ENCODE measurements at regions not wholly inside any gene's neighbourhood (a gene's known extent, or its start where the extent isn't known, plus 50 kb on each side); places are given as distances from the start of the nearest gene placed in this dataset.

DNA sequence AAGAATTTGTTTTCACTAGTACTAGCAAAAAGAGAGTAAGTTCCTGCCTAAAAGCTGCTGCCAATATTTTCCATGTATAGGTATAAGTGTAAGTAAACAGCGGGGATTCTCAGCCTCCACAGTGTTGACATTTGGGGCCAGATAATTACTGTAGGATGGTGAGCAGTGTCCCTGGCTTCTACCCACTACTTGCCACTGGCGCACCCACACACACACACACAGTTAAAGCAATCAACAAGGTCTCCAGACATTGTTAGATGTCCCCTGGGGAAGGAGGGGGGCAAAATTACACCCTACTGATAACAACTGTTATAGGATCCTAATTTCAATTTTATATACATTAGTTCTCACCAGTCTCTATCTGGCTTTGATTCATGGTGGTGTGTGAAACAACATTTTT, 417.0 kb upstream of the PSMD7 start:
- DNase-seq: peak in 2 of 3 experiments; percentile 32 to 53

DNA sequence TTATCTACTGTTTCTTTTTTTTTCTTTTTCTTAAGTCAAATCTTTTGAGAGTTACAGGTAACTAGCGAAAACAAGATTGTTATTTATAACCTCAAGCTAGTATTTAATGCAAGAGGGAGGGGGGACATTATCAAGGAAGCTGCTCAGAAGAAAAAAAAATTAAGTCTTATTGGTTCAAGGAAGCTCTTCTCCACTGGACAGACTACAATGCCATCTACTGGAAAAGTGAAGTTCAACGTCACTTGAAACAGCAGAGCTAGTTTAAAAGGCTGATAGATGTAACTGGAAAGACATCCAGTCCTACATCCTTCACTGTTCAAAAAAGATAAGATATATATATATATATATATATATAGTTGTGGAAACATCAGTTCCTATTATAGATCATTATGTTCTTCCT, 418.0 kb upstream of the PSMD7 start:
- DNase-seq: peak; percentile 18 to 81 (median 54)

DNA sequence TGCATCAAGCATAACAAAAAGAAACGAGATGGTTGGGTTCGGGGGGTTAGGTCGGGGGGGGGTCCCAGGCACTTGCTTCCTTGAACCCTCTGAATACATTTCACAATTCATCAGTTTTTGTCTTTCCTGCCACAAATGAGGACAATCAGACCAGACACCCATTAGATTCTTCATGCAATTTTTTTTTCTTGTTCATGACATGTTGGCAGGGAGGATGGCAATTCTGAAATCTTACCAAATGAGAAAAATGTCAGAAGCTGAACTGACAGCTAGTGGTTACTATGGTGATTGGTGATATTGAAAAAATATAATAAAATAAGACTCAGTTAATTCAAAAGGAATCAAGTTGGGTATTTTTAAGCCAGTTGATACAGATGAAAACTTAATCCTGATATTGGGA, 419.5 kb upstream of the PSMD7 start:
- DNase-seq: no peak

DNA sequence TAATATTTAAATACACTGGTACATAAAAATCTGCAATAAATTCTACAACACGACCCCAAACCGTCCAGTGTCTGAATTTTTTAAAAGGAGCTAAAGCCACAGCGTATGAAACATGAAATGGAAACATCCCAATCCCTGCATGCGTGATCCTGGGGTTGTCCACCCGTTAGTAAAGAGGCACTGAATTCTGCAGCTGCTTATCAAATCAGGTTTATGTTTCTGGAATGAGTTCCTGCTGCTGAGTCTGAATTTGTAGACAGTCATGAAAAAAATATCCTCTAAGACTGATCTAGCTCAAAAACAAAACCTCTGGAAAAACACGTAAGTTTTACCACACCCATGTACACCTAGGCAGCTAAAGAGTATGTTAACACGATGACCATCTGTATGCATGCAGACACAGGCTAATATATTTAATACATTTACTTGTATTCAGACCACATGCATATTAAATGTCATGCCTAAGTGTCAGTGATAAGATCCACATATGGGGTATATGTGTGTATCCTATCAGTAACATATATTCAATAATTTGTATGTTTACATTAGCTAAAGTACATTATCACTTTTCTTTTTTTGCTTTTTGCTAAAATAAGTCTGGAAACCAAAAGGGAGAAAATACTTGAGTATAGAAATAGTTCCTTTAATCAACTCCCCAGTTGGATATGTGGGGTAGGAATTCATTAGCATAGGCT, 420.5 kb upstream of the PSMD7 start:
- DNase-seq: no peak

DNA sequence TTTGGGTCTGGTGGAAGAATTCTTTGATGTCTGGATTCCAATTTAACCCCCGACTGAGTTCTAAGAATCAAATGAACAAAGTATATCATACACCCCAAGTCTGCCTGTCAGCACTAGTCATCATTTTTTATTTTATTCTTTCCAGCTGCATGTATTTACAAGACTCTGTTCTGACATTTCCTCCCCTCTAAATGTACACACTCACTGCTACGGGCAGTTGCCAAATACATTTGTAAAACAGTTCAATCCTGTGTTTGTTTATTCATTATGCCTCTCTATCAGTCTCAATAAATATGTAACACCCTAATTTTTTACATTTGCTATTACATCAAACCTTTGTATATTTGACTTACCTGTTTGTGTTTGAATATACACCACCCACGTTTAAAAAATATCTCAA, 422.3 kb upstream of the PSMD7 start:
- DNase-seq: peak in 1 of 3 experiments; percentile 8

DNA sequence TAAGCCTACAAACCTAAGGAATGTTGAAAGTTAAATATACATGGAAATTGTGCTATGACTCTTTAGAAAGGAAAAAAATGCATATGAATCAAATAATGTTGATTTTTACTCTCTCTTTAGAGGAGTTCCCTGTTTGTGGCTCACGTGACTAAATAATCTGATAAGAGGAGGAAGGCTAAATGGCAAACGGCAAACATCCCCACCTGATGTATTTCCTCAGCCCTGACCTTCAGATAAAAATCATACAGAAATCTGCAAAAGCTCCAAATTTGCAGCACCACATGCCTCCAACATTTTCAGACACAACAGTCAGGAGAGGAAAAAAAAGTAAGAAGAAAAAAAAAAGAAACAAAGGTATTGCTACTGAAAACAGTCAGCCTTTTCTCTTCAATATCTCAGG, 423.0 kb upstream of the PSMD7 start:
- DNase-seq: no peak

DNA sequence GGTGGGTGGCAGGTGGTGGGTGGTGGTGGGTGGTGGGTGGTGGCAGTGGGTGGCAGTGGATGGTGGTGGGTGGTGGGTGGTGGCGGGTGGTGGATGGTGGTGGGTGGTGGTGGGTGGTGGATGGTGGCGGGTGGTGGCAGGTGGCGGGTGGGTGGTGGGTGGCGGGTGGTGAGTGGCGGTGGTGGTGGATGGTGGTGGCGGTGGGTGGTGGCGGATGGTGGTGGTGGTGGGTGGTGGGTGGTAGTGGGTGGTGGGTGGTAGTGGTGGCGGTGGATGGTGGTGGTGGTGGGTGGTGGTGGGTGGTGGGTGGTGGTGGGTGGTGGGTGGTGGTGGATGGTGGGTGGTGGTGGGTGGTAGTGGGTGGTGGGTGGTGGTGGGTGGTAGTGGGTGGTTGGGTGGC, 423.8 kb upstream of the PSMD7 start:
- DNase-seq: no peak

DNA sequence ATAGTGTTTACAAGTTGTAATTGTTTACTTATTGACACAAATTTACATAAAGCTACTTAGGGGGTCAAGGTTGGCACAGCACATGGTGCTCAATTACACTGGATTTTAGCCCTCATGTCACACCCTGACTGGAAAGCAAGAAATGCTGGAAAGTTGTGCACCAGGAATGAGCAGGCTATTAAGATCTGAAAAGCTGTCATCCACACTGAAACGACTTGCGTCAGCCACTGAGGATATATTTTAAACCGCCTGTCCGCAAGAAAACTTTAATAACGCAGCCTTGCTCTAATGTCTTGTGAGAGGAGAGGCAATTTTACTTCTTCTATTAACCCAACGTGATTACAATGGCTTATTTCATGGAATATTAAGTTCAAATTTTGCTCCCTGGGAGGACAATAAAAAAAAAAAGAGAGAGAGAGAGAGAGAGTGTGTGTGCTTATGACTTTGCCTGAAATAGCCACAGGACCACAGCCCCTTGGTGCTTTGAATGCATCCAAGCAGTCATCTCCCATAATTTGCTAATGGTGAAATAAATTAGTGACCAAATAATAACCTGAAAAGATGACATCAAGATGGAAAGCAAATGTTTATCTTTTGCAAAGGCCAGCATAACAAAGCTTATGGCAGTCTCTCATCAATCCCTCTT, 425.4 kb upstream of the PSMD7 start:
- peak in 1 of 3 experiments; percentile 42 for DNase-seq

DNA sequence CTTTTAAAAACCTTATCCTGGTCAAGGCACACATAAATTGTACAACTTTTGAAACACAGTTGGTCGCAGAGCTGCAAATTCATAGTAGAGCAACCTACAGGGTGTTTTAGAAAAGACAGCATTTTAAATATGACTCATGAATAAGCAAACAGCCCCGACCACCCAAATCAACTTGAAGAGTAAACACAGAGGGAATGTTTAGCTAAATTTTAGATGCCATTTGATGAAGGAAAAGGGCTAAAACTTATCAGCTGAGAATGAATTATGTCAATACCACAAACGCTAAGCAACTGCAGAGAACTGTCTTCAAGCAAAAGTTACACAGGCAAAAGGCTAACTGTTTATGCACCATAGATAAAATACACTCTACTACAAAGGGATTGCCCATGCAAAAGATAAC, 427.5 kb upstream of the PSMD7 start:
- no peak for DNase-seq

DNA sequence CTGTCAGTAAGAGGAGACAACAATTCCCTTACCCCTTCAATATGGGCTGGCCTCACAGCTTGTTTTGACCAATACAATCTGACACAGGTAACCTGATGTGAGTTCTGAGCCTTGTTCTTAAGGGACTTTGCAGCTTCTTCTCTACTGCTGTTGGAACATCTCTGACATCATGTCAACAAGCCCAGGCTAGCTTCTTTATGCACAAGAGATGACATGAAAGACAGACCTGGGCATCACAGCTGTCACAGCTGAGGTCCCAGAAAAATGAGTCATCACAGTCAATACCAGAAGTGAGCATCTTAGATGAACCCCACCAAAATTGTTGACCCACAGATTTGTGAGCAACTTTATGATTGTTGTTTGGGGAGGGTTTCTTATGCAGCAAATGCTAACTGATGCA, 431.7 kb upstream of the PSMD7 start:
- no peak for DNase-seq

DNA sequence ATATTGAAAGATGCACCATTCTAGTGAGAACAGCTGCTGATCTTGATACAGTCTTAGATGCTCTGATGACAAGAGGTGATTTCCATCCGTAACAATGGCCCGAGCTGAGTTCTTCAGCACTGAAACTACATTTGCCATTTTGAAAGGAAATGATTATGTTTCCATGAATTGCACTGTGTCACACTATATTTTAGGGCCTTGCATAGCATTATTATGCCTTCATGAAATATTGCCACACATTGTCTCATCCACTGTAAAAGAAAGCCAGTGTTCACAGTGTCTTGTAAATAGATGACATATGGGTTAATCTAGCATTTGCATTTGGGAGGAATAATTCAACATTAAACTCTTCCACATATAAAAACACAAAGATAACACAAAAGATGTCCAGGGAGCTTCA, 438.3 kb upstream of the PSMD7 start:
- DNase-seq: no peak

DNA sequence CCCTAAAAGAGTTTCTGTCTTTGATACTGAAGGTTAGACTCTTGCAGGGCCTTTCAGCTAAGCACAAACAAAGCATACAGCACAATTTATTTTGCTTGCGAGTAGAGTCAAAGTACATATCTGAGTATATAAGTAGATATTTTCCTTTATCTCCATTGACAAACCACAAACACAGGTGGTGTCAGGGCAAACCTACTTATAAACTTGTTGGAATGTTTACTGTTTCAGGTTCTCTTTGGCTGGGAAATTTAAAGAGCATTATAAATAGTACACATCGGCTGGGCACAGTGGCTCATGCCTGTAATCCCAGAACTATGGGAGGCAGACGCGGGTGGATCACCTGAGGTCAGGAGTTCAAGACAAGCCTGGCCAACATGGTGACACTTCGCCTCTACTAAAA, 442.6 kb upstream of the PSMD7 start:
- DNase-seq: no peak

DNA sequence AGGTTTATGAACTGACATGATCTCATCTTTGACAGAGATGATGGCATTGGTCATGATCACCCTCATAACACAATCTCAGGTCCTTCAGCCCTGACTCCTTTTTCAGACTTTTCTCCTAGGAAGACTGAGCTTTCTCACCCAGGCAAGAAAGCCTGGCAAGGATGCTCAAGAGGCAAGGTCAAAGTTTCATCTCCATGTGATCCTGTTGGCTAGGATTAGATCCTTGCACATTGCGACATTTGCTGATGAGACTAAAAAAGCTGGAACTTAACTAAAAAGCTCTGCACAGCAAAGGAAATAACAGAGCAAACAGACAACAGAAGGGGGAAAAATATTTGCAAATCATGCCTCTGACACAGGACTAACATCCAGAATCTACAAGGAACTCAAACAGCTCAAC, 444.1 kb upstream of the PSMD7 start:
- no peak for DNase-seq

DNA sequence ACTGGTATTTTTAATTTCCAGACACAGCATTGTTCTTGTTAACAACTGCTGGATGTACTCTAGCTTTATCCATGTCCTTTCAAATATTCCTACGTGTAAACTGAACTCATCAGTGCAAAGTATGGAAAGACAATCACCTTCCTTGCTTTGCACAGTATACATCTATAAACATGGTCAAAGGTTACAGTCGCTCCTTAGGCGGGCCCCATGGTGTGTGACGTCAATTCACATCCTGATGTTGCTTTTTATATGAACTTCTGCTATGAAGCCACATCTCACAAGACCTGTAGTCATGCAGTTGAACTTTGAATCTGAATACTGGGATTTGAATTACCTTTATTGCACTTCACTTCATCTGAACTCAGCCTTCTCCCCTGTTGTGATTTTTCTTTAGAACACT, 447.6 kb upstream of the PSMD7 start:
- DNase-seq: no peak

DNA sequence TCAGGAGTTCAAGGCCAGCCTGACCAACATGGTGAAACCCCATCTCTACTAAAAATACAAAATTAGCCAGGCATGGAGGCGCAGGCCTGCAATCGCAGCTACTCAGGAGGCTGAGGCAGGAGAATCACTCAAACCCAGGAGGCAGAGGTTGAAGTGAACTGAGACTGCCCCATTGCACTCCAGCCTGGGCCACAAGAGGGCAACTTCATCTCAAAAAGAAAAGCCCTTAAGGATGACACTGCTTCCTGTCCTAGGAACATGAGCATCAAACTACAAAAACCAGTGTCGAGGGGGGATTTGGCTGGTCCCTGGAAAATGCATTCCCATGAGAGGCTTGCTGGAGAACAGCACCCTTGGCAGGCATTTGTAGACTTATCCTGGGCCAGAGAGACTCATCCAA, 449.5 kb upstream of the PSMD7 start:
- no peak for DNase-seq

DNA sequence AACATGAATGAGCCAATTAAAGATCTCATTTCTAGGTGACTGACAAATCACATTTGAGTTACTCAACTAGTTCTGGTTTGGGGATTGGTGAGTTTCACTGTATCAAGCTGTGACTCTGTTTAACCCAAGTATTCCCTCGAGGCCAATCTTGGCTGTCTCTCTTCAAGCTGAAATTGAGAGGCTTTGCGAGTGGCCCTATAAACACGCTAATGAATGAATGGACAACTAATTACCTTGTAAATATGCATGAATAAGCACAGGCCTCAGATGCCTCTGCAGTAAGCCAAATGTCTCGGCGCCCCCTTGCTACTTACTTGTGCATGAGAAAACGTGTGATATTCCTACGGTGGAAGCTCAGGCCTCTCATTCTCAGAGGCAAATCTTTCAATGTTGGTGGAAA, 450.3 kb upstream of the PSMD7 start:
- peak in 2 of 3 experiments; percentile 7 to 11 for DNase-seq

DNA sequence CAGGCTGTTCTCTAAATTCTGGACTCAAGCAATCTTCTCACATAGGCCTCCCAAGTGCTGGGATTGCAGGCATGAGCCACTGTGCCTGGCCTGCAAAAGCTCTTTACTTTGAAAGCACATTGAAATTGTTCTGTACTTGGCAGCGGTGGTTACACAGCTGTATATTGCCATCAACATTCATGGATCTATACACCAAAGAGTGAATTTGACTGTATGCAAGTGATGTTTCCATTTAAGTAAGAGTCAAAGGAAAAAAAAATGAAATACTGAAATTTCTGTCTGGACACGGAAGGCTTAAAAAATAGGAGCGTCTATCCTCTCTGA, 450.6 kb upstream of the PSMD7 start:
- DNase-seq: no peak

DNA sequence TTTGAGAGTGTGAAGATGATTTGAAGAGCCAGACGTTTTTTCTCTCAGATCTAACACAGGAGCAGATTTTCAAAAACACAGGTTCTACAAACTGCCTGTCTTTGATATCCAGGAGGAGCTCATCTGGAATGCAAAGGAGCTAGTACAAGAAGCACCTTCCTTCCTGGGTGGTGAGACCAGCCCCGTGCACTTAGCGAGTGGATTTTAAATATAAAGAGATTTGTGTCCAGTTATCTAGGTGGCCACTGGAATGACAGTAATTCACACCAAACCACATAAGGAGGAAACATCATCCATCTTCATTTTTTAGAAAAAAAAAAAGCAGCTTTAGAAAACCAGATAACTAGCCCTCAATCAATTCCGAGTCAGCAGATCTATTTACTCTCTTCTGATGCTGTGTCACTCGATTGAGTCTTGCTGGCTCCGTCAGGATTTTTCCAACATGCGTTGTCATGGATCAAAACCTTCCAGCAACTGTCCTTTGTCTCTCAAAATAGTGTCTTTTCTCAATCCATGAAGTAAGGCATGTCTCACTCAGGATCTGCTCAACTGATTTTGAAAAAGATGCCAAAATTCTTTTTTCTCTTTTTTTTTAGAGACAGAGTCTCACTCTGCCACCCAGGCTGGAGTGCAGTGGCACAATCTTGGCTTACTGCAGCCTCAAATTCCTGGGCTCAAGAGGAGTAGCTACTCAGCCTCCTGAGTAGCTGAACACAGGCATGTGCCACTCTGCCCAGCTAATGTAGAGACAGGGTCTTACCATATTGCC, 451.2 kb upstream of the PSMD7 start:
- DNase-seq: no peak

DNA sequence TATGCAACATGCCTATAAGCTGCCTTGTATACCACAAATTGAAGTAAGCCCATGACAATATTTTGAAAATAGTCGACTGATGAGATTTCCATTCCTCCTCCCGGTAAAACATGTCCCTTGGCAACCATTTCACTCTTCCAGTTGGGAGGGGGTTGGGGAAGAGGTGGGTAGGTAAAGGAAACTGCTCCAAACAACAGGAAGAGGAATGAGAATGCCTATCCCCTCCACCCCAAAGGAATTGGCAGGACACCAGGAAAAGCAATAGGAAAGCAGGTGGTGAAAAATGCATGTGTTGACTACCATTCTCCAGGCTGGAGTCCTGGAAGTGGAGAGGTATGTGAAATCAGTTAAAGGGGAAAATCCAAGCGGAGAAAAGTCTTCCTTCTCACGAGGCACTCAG, 455.9 kb upstream of the PSMD7 start:
- DNase-seq: no peak

DNA sequence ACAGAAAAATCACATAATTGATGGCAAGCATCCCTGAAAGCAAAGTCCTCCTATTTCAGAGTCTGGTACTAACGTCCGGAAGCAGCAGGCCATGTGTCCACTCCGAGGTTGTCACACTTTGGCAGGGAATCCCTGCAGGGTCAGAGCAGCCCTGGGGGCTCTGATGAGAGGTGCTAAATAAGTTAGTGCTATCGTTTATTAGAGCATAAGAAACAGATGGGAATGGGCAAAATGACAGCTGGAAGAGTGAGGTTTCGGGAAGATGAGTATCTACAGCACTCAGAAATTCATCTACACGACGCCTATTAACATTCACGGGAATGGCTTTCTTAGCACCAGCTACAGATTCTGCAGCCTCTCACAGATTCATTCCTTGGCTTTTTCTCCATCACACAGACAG, 465.4 kb upstream of the PSMD7 start:
- no peak for DNase-seq

DNA sequence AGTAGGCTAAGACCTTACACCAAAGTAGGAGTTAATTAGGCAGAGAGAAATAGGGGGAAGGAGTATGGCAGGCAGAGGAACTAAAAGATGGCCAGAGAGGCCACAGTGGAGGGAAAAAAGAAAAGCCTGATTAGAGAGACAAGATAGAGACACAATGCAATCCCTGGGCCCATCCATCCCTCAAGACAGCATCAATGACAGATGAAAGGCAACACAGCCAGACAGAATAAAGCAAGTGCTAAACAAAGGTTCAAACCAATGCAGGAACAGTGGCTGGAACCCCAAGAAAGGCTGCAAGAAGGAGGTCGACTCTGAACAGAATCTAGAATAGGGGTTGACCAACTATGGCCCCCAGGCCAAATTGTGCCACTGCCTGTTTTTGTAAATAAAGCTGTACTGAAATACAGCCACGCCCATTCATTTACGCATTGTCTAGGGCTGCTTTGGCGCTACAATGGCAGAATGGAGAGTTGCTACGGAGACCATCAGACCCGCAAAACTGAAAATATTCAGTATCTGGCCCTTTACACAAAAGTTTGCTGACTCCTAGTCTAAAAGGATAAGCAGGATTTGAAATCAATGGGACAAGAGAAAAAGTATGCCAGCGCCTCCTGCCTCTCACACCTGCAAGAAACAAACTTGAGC, 473.3 kb upstream of the PSMD7 start:
- no peak for DNase-seq

DNA sequence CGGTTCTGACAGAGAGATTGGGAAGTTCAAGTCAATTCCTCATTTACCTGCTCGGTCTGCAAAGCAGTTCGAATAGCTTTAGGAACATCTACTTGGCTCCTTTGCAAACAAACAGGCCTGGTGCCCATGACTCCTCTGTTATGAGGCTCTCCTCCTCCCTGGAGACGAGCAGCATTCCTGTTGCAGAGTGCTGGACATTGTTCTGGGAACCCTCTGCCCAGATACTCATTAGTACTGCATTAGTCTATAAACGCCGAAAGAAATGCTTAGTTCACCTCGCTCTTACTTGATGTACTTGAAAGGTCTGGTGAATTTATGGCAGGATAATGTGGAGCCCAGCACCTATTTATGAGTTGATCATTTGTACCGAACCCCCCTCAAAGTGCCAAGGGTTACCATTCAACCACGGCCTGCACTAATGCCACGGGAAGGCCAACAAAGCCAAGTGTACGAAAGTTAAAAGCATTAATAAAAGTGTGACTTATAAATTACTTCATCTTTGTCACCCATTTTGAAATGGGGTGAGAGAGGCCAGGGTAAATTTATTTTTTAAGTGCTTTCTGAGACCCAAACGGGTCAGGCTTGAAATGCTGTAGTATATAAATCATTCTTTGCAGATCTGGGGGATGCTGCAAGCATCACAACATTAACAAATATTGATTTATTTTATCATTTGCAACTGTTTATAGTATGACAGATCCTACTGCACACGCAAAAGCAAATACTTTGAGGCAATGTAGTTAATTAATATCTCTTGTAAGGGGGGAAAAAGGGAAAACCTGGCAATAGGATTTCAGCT, 478.9 kb upstream of the PSMD7 start:
- DNase-seq: no peak

DNA sequence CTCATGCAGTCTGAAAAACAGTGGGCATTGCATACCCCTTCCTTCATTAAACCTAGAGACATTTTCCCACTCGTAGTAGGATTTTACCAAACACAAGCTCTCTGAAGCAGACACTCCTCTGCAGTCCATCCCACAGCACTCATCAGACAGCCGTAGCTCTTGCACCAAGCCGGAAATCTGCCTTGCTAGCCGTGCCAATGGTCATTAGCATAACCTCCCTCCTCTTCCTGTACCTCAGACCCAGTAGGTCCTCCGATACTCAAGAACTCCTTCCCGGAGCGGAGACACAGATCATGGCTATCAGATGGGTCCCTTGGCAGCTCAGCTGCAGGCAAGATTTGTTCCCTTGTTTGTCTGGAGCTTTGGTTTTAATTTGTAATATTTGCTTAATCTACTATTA, 483.1 kb upstream of the PSMD7 start:
- DNase-seq: no peak

All from NCI-H1417 (cell line).